BLaER1 treated with 17β-estradiol and CSF1 and Interleukin-3, amounts not matched to agents 10 nM and 100 nM (cell line): ENCODE measurements at regions not wholly inside any gene's neighbourhood (a gene's known extent, or its start where the extent isn't known, plus 50 kb on each side); places are given as distances from the start of the nearest gene placed in this dataset.
A peak's percentile ranks its signal among the peaks of the same experiment; 100 is the strongest.

Source experiments
- H3K27ac ChIP-seq, 11 experiments: shearing (Covaris generic); formaldehyde crosslinking; 2 replicates each; pipeline ENCODE4 v1.8.1; 2022
- H3K27me3 ChIP-seq, 11 experiments: shearing (Covaris generic); formaldehyde crosslinking; 2 replicates each; pipeline ENCODE4 v1.8.1; 2022
- H3K36me3 ChIP-seq, 11 experiments: shearing (Covaris generic); formaldehyde crosslinking; 2 replicates each; pipeline ENCODE4 v1.8.1; 2022
- H3K4me1 ChIP-seq, 10 experiments: shearing (Covaris generic); formaldehyde crosslinking; 2 replicates each; pipeline ENCODE4 v1.8.1; 2022
- H3K4me2 ChIP-seq, 11 experiments: shearing (Covaris generic); formaldehyde crosslinking; 2 replicates each; pipeline ENCODE4 v1.8.1; 2022
- H3K4me3 ChIP-seq, 10 experiments: shearing (Covaris generic); formaldehyde crosslinking; 2 replicates each; pipeline ENCODE4 v1.8.1; 2022
- H3K9ac ChIP-seq, 11 experiments: shearing (Covaris generic); formaldehyde crosslinking; 2 replicates each; pipeline ENCODE4 v1.8.1; 2022
- H3K9me3 ChIP-seq, 11 experiments: shearing (Covaris generic); formaldehyde crosslinking; replicated peaks in 1 of 11; 2 replicates each; pipeline ENCODE4 v1.8.1; 2022
- H4K20me1 ChIP-seq, 11 experiments: shearing (Covaris generic); formaldehyde crosslinking; 2 replicates each; pipeline ENCODE4 v1.8.1; 2022
- Cebpa-rat ChIP-seq, 11 experiments: shearing (Covaris generic); IDR thresholded peaks; 2 replicates each; pipeline ENCODE4 v1.8.1; 2022

- TF ChIP-seq Cebpa-rat (IDR thresholded peaks at IDR 0.05), result no peak
- H3K4me2 ChIP-seq, result no peak overlapping the region
Measured at GRCh38 chr2:187912950-187913349, 358.7 kb upstream of the TFPI start.

GRCh38 chr2:187915810-187916209, 361.6 kb upstream of the TFPI start:
- H4K20me1 ChIP-seq, result no peaks in the 10 kb centered on the region
- H3K4me1 ChIP-seq, result no peaks in the 10 kb centered on the region
- no peak overlapping the region for H3K4me2 ChIP-seq
- H3K9ac ChIP-seq, result no peak overlapping the region
- H3K4me3 ChIP-seq, result no peak overlapping the region
- no peak for TF ChIP-seq Cebpa-rat (IDR thresholded peaks at IDR 0.05)
- no peaks in the 10 kb centered on the region for H3K27me3 ChIP-seq
- H3K27ac ChIP-seq, result no peak overlapping the region
- no peaks in the 10 kb centered on the region for H3K36me3 ChIP-seq
- H3K9me3 ChIP-seq, result no peaks in the 10 kb centered on the region

More at GRCh38 chr2:187912950-187913349, 358.7 kb upstream of the TFPI start:
- no peaks in the 10 kb centered on the region for H3K4me1 ChIP-seq
- H4K20me1 ChIP-seq, result no peaks in the 10 kb centered on the region
- H3K9me3 ChIP-seq, result no peaks in the 10 kb centered on the region
- no peak overlapping the region for H3K27ac ChIP-seq
- no peak overlapping the region for H3K4me3 ChIP-seq
- H3K27me3 ChIP-seq, result no peaks in the 10 kb centered on the region
- no peak overlapping the region for H3K9ac ChIP-seq
- no peaks in the 10 kb centered on the region for H3K36me3 ChIP-seq

DNA sequence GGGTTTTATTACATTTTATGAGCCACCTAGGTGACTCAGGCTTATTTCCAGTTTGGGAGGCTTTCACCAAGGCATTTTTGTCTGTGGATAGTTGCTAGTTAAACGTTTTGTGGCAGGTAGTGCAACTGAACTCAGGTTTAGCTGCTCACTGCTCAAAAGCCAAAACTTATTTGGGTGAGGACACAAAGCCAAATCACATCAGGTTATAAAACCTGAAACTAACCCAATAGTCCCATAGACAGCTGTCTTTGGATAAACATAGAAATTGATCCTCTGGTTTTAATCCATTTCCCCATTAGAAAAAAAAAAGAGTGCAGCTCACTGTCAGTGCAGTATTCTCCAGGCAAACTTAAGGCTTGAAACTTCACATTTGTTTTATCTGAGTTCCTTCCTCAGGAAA, 362.6 kb upstream of the TFPI start:
- H3K4me3 ChIP-seq, result no peak overlapping the region
- H3K4me2 ChIP-seq, result no peak overlapping the region
- no peaks in the 10 kb centered on the region for H3K36me3 ChIP-seq
- H3K9me3 ChIP-seq, result no peaks in the 10 kb centered on the region
- H3K9ac ChIP-seq, result no peak overlapping the region
- TF ChIP-seq Cebpa-rat (IDR thresholded peaks at IDR 0.05), result no peak
- H4K20me1 ChIP-seq, result no peaks in the 10 kb centered on the region
- H3K4me1 ChIP-seq, result no peaks in the 10 kb centered on the region
- no peak overlapping the region for H3K27ac ChIP-seq
- no peaks in the 10 kb centered on the region for H3K27me3 ChIP-seq

DNA sequence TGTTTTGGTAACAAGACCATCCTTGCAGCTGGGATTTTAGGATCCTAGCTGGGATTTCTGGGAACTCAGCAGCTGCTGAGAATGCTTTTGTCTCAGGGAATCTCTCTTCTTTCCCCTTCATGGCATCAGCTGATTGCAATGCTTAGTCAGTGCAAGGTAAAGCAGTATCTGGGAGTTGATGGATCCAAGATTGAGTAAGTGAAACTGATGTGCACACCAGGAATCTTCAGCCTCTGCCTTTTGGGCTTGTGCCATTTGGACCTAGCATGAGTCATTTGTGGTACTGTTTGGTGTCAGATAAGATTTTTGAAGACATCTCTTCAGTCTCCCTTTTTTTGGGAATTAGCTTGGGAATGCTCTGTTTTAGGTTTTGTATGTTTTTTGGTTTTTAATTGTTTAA, 363.3 kb upstream of the TFPI start:
- TF ChIP-seq Cebpa-rat (IDR thresholded peaks at IDR 0.05), result no peak
- no peaks in the 10 kb centered on the region for H4K20me1 ChIP-seq
- no peak overlapping the region for H3K4me2 ChIP-seq
- H3K9ac ChIP-seq, result no peak overlapping the region
- H3K27me3 ChIP-seq, result no peaks in the 10 kb centered on the region
- no peaks in the 10 kb centered on the region for H3K36me3 ChIP-seq
- H3K4me3 ChIP-seq, result no peak overlapping the region
- no peaks in the 10 kb centered on the region for H3K9me3 ChIP-seq
- no peak overlapping the region for H3K27ac ChIP-seq
- H3K4me1 ChIP-seq, result no peaks in the 10 kb centered on the region

- Histone ChIP-seq H4K20me1 (no peaks in the 10 kb centered on the region), H3K4me3 (no peak overlapping the region), H3K4me1 (no peaks in the 10 kb centered on the region), H3K9ac (no peak overlapping the region), H3K27ac (no peak overlapping the region), H3K4me2 (no peak overlapping the region), H3K27me3 (no peaks in the 10 kb centered on the region), H3K9me3 (no peaks in the 10 kb centered on the region), H3K36me3 (no peaks in the 10 kb centered on the region)
- TF ChIP-seq Cebpa-rat (IDR thresholded peaks at IDR 0.05), result no peak
Measured at GRCh38 chr2:187918996-187919821, 365.0 kb upstream of the TFPI start.

GRCh38 chr2:187920511-187920910, 366.3 kb upstream of the TFPI start:
- TF ChIP-seq Cebpa-rat (IDR thresholded peaks at IDR 0.05), result no peak

DNA sequence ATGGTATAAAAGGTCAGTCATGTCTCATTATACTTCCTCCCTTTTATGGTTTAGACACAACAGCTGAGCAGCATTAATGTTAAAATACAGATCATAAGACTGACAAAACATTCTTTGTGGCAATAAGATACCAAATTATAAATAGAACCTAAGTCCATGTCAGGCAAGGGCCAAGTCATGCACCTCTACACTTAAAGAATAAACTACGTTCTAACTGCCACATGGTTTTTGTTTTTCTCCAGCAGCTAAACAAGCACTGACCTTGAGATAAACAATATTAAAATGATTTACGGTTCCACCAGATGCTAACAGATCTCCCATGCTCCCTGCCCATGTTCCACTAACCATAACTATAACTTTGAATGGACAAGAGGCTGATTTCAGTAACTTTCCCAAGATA, 368.6 kb upstream of the TFPI start:
- Histone ChIP-seq H3K4me1 (no peaks in the 10 kb centered on the region), H3K4me2 (no peak overlapping the region), H3K9me3 (no peaks in the 10 kb centered on the region), H3K9ac (no peak overlapping the region), H3K27ac (no peak overlapping the region), H3K27me3 (no peaks in the 10 kb centered on the region), H3K4me3 (no peak overlapping the region), H4K20me1 (no peaks in the 10 kb centered on the region), H3K36me3 (no peaks in the 10 kb centered on the region)
- TF ChIP-seq Cebpa-rat (IDR thresholded peaks at IDR 0.05), result no peak

More at GRCh38 chr2:187920511-187920910, 366.3 kb upstream of the TFPI start:
- Histone ChIP-seq H3K4me3 (no peak overlapping the region), H3K4me2 (no peak overlapping the region), H3K9me3 (no peaks in the 10 kb centered on the region), H3K4me1 (no peaks in the 10 kb centered on the region), H3K9ac (no peak overlapping the region), H3K36me3 (no peaks in the 10 kb centered on the region), H3K27ac (no peak overlapping the region), H4K20me1 (no peaks in the 10 kb centered on the region), H3K27me3 (no peaks in the 10 kb centered on the region)

GRCh38 chr2:187924293-187924692, 367.4 kb upstream of the GULP1 start:
- no peaks in the 10 kb centered on the region for H3K9me3 ChIP-seq
- H3K9ac ChIP-seq, result no peak overlapping the region
- no peaks in the 10 kb centered on the region for H3K27me3 ChIP-seq
- no peaks in the 10 kb centered on the region for H3K36me3 ChIP-seq
- H3K27ac ChIP-seq, result no peak overlapping the region
- H3K4me2 ChIP-seq, result no peak overlapping the region
- H4K20me1 ChIP-seq, result no peaks in the 10 kb centered on the region
- no peaks in the 10 kb centered on the region for H3K4me1 ChIP-seq
- no peak for TF ChIP-seq Cebpa-rat (IDR thresholded peaks at IDR 0.05)
- H3K4me3 ChIP-seq, result no peak overlapping the region

DNA sequence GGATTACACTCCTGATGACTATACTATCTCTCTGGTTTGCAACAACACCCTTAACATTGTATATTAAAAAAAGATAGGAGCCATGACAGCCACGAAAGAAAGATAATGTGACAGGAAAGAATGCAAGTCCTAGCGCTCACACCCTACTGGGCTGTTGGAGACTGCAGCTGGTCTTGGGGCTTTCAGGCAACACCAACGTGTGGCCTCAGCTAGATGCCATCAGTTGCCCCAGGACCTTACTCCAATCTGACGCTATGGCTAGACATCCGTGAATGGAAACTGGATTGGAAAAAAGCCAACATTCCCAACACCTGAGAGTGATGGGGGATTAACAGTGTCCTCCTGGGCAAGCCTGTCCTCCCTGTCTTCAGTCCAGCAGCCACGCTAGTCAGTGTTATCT, 357.4 kb upstream of the GULP1 start:
- Histone ChIP-seq H4K20me1 (no peaks in the 10 kb centered on the region), H3K27ac (no peak overlapping the region), H3K36me3 (no peaks in the 10 kb centered on the region), H3K4me2 (0 out of 22 replicates have a peak overlapping the region, but pooled peaks of 1 of the 11 experiments have one; percentile 2), H3K4me1 (peaks cover 0 to 8% (median 0%) of the 10 kb centered on the region in 10 experiments; a peak in 1 of 20 replicates), H3K27me3 (no peaks in the 10 kb centered on the region), H3K4me3 (no peak overlapping the region), H3K9me3 (peaks cover 0 to 11% (median 0%) of the 10 kb centered on the region in 11 experiments; a peak in 7 of 22 replicates), H3K9ac (no peak overlapping the region)
- TF ChIP-seq Cebpa-rat (IDR thresholded peaks at IDR 0.05), result no peak

DNA sequence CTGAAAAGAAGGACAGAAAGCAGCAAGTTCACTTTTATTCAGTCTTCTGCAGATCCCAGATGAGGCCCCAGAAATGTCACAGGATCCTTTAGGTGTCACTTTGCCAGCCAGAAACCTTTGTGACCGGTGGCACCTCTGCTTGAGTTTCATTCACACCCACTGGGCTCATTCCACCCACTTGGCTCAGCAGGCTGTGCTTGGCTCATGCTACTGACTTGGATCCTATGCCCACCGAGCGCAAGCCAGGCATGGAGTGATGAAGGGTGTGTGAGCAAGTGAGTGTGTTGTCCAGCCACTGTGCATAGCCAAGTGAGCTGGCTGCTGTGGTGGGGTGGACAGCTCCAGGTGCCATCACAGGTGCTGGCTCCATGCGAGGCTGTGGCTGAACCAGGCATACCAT, 357.0 kb upstream of the GULP1 start:
- Histone ChIP-seq H3K4me2 (no peak overlapping the region), H3K9me3 (peaks cover 0 to 11% (median 0%) of the 10 kb centered on the region in 11 experiments; a peak in 7 of 22 replicates), H3K9ac (no peak overlapping the region), H3K27ac (no peak overlapping the region), H4K20me1 (no peaks in the 10 kb centered on the region), H3K4me3 (no peak overlapping the region), H3K36me3 (no peaks in the 10 kb centered on the region), H3K4me1 (peaks cover 0 to 8% (median 0%) of the 10 kb centered on the region in 10 experiments; a peak in 1 of 20 replicates), H3K27me3 (no peaks in the 10 kb centered on the region)
- TF ChIP-seq Cebpa-rat (IDR thresholded peaks at IDR 0.05), result no peak
